HEK293 (cell line): ENCODE measurements at regions not wholly inside any gene's neighbourhood (a gene's known extent, or its start where the extent isn't known, plus 50 kb on each side); places are given as distances from the start of the nearest gene placed in this dataset.

Source experiments
- CTCF ChIA-PET: fragments of 350-600 bp; formaldehyde crosslinking; extraction: SDS; loops from one replicate; lab custom pipeline; 2021; ENCODE audit warnings: antibody characterized with exemption; lab: Yijun Ruan, JAX
- POLR2A ChIA-PET: fragments of 300-600 bp; formaldehyde crosslinking; extraction: SDS; loops from one replicate; lab custom pipeline; 2020; ENCODE audit warnings: antibody characterized with exemption, inconsistent platforms; lab: Yijun Ruan, JAX
- H3K27ac ChIP-seq: fragments of 200-500 bp; sonication (Bioruptor generic); 2 replicates; pipeline ENCODE4 v1.5.1; 2014; ENCODE audit warnings: low read depth, low read length, control low read depth, inconsistent platforms; ENCODE audit errors: extremely low read depth
- H3K36me3 ChIP-seq, 2 experiments: fragments of 200-500 bp in 1 of 2; sonication (Bioruptor generic) in 1 of 2; 1 replicate in 1 of 2; 2 replicates in 1 of 2; pipeline ENCODE4 v1.5.1; 2014 to 2017; ENCODE audit warnings: inconsistent platforms in 2 of 2, low read length in 2 of 2; ENCODE audit not compliant: control insufficient read depth in 2 of 2, insufficient read depth in 1 of 2
- H3K4me1 ChIP-seq: fragments of 200-500 bp; sonication (Bioruptor generic); 2 replicates; pipeline ENCODE4 v1.5.1; 2014; ENCODE audit warnings: mild to moderate bottlenecking, low read length, inconsistent platforms; ENCODE audit not compliant: control insufficient read depth, insufficient read depth
- H3K4me3 ChIP-seq: 2 replicates; pipeline ENCODE4 v1.5.1; 2011; ENCODE audit warnings: low read depth, mild to moderate bottlenecking, control low read depth, low read length, moderate library complexity
- H3K9me3 ChIP-seq: fragments of 200-500 bp; sonication (Bioruptor generic); 2 replicates; pipeline ENCODE4 v1.5.1; 2014; ENCODE audit warnings: low read depth, low read length, inconsistent platforms; ENCODE audit not compliant: control insufficient read depth, insufficient read depth
- HOXC10 ChIP-seq: sonication (generic); formaldehyde crosslinking; IDR thresholded peaks from 2 replicates; pipeline ENCODE4 v1.8.1; 2023; ENCODE audit warnings: mild to moderate bottlenecking, missing genetic modification reagents
- KLF10 ChIP-seq: fragments of 450-650 bp; IDR thresholded peaks from 2 replicates; pipeline ENCODE4 v1.5.1; 2018; ENCODE audit warnings: missing biosample characterization, mild to moderate bottlenecking, missing genetic modification characterization
- PATZ1 ChIP-seq: fragments of 450-650 bp; formaldehyde crosslinking; IDR thresholded peaks from 2 replicates; pipeline ENCODE4 v1.5.1; 2016; ENCODE audit warnings: missing biosample characterization, missing genetic modification characterization
- REPIN1 ChIP-seq: fragments of 450-650 bp; formaldehyde crosslinking; IDR thresholded peaks from 2 replicates; pipeline ENCODE4 v1.5.1; 2017; ENCODE audit warnings: missing biosample characterization, missing genetic modification characterization, low read depth
- SALL2 ChIP-seq: fragments of 450-650 bp; formaldehyde crosslinking; IDR thresholded peaks from 2 replicates; pipeline ENCODE4 v1.5.0; 2017; ENCODE audit warnings: missing biosample characterization, mild to moderate bottlenecking, missing genetic modification characterization, borderline replicate concordance
- SCRT2 ChIP-seq: fragments of 450-650 bp; formaldehyde crosslinking; IDR thresholded peaks from 2 replicates; pipeline ENCODE4 v1.5.1; 2016; ENCODE audit warnings: missing biosample characterization, missing genetic modification characterization
- SP7 ChIP-seq: fragments of 450-650 bp; formaldehyde crosslinking; IDR thresholded peaks from 2 replicates; pipeline ENCODE4 v1.5.1; 2016; ENCODE audit warnings: missing biosample characterization, missing genetic modification characterization
- ZBTB17 ChIP-seq: fragments of 450-650 bp; formaldehyde crosslinking; IDR thresholded peaks from 2 replicates; pipeline ENCODE4 v1.5.1; 2016; ENCODE audit warnings: missing biosample characterization, missing genetic modification characterization
- ZBTB49 ChIP-seq: fragments of 450-650 bp; formaldehyde crosslinking; IDR thresholded peaks from 2 replicates; pipeline ENCODE4 v1.5.1; 2016; ENCODE audit warnings: missing biosample characterization, missing genetic modification characterization, low read depth
- ZEB2 ChIP-seq: fragments of 450-650 bp; formaldehyde crosslinking; IDR thresholded peaks from 2 replicates; pipeline ENCODE4 v1.5.1; 2016; ENCODE audit warnings: missing biosample characterization, missing genetic modification characterization
- ZNF148 ChIP-seq: fragments of 450-650 bp; formaldehyde crosslinking; IDR thresholded peaks from 2 replicates; pipeline ENCODE4 v1.5.0; 2017; ENCODE audit warnings: missing biosample characterization, missing genetic modification characterization, borderline replicate concordance
- ZNF16 ChIP-seq: fragments of 450-650 bp; formaldehyde crosslinking; IDR thresholded peaks from 2 replicates; pipeline ENCODE4 v1.5.1; 2016; ENCODE audit warnings: low read depth, missing biosample characterization, missing genetic modification characterization
- ZNF221 ChIP-seq: fragments of 450-650 bp; formaldehyde crosslinking; IDR thresholded peaks from 2 replicates; pipeline ENCODE4 v1.5.1; 2017; ENCODE audit warnings: missing biosample characterization, missing genetic modification characterization, borderline replicate concordance
- ZNF398 ChIP-seq: fragments of 450-650 bp; formaldehyde crosslinking; IDR thresholded peaks from 2 replicates; pipeline ENCODE4 v1.5.1; 2017; ENCODE audit warnings: missing biosample characterization, missing genetic modification characterization
- ZNF449 ChIP-seq: fragments of 450-650 bp; formaldehyde crosslinking; IDR thresholded peaks from 2 replicates; pipeline ENCODE4 v1.5.1; 2017; ENCODE audit warnings: missing biosample characterization, mild to moderate bottlenecking, missing genetic modification characterization, moderate library complexity
- ZNF521 ChIP-seq: fragments of 450-650 bp; formaldehyde crosslinking; IDR thresholded peaks from 2 replicates; pipeline ENCODE4 v1.5.1; 2017; ENCODE audit warnings: missing biosample characterization, mild to moderate bottlenecking, missing genetic modification characterization
- ZNF548 ChIP-seq: fragments of 450-650 bp; formaldehyde crosslinking; IDR thresholded peaks from 2 replicates; pipeline ENCODE4 v1.5.1; 2016; ENCODE audit warnings: missing biosample characterization, missing genetic modification characterization
- ZNF560 ChIP-seq: fragments of 450-650 bp; formaldehyde crosslinking; IDR thresholded peaks from 2 replicates; pipeline ENCODE4 v1.5.1; 2017; ENCODE audit warnings: missing biosample characterization, missing genetic modification characterization, borderline replicate concordance
- ZNF626 ChIP-seq: fragments of 450-650 bp; sonication (Bioruptor Pico); formaldehyde crosslinking; IDR thresholded peaks from 2 replicates; pipeline ENCODE4 v1.5.1; 2018; ENCODE audit warnings: missing biosample characterization, missing genetic modification characterization, inconsistent platforms
- ZNF645 ChIP-seq: fragments of 450-650 bp; formaldehyde crosslinking; IDR thresholded peaks from 2 replicates; pipeline ENCODE4; 2016; ENCODE audit warnings: missing biosample characterization, missing genetic modification characterization
- ZNF660 ChIP-seq: fragments of 450-650 bp; IDR thresholded peaks from 2 replicates; pipeline ENCODE4 v1.5.1; 2018; ENCODE audit warnings: missing biosample characterization, mild to moderate bottlenecking, missing genetic modification characterization
- ZXDB ChIP-seq: fragments of 450-650 bp; formaldehyde crosslinking; IDR thresholded peaks from 2 replicates; pipeline ENCODE4 v1.5.1; 2016; ENCODE audit warnings: missing biosample characterization, missing genetic modification characterization

GRCh38 chr7:42987648-42988214, 55.6 kb downstream of the MRPL32 start:
- TF ChIP-seq ZNF660 (tag by site-specific recombination) (no peak), ZNF449 (no peak), ZNF560 (tag by site-specific recombination) (no peak), KLF10 (no peak), HOXC10 (CRISPR knock-in tag) (no peak), SALL2 (tag by site-specific recombination) (no peak), ZBTB49 (tag by site-specific recombination) (no peak), ZNF626 (tag by site-specific recombination) (no peak), SCRT2 (tag by site-specific recombination) (no peak), ZBTB17 (no peak), REPIN1 (tag by site-specific recombination) (no peak), ZNF645 (tag by site-specific recombination) (no peak)
- Histone ChIP-seq H3K4me3 (no peak overlapping the region), H3K27ac (no peak overlapping the region), H3K4me1 (no peaks in the 10 kb centered on the region), H3K36me3 (no peaks in the 10 kb centered on the region), H3K9me3 (no peaks in the 10 kb centered on the region)
- POLR2A ChIA-PET = no interaction called here
- CTCF ChIA-PET = interaction anchor here (0.8 to 1.0 kb wide), 2 partner anchors 8 to 120 kb away, joined by 3 read pairs; no protein-coding TSS in a partner anchor

- no peak for TF ChIP-seq ZNF548 (tag by site-specific recombination)
- TF ChIP-seq ZNF398 (tag by site-specific recombination) = no peak
- no peak for TF ChIP-seq PATZ1
- no peak for TF ChIP-seq ZNF16 (tag by site-specific recombination)
- TF ChIP-seq ZNF221 (tag by site-specific recombination) = no peak
- TF ChIP-seq ZNF148 (tag by site-specific recombination) = no peak
- no peak for TF ChIP-seq ZEB2
- no peak for TF ChIP-seq SP7
- no peak for TF ChIP-seq ZXDB
- no peak for TF ChIP-seq ZNF521 (tag by site-specific recombination)
- H3K4me3 ChIP-seq = no peak overlapping the region
- H3K36me3 ChIP-seq = no peaks in the 10 kb centered on the region
- H3K27ac ChIP-seq = no peak overlapping the region
- H3K9me3 ChIP-seq = no peaks in the 10 kb centered on the region
- ChIA-PET CTCF (no interaction called here), POLR2A (no interaction called here)
- H3K4me1 ChIP-seq = no peaks in the 10 kb centered on the region
Measured at GRCh38 chr7:42991024-42991423, 58.8 kb downstream of the MRPL32 start.
